Hepatocyte (in vitro differentiated cells): ENCODE measurements at regions not wholly inside any gene's neighbourhood (a gene's known extent, or its start where the extent isn't known, plus 50 kb on each side); places are given as distances from the start of the nearest gene placed in this dataset.
A peak's percentile ranks its signal among the peaks of the same experiment; 100 is the strongest.

ENCODE experiments used
- CTCF ChIP-seq: fragments of 200-600 bp; sonication (generic); IDR thresholded peaks from 2 replicates; pipeline ENCODE4 v1.5.1; 2016; ENCODE audit warnings: antibody characterized with exemption, mild to moderate bottlenecking; ENCODE audit not compliant: poor library complexity
- EZH2 ChIP-seq: fragments of 200-600 bp; sonication (generic); IDR thresholded peaks from 2 replicates; pipeline ENCODE4 v1.6.1; 2016; ENCODE audit warnings: antibody characterized with exemption, mild to moderate bottlenecking, borderline replicate concordance
- EZH2phosphoT487 ChIP-seq: fragments of 200-600 bp; sonication (generic); IDR thresholded peaks from one replicate; pipeline ENCODE4 v1.6.1; 2018; ENCODE audit warnings: antibody characterized with exemption, mild to moderate bottlenecking, low read depth, moderate library complexity; ENCODE audit not compliant: unreplicated experiment, severe bottlenecking

- TF ChIP-seq EZH2 (no peak), CTCF (peak; percentile 69), EZH2phosphoT487 (no peak)
Observed at GRCh38 chr9:101977614-101978210, 239.3 kb upstream of the GRIN3A start.
